Gastrocnemius medialis (tissue), 4 donors: ENCODE measurements at regions not wholly inside any gene's neighbourhood (a gene's known extent, or its start where the extent isn't known, plus 50 kb on each side); places are given as distances from the start of the nearest gene placed in this dataset.

ENCODE experiments used
- POLR2A ChIP-seq, 2 donors: fragments of 450-650 bp; IDR thresholded peaks; one replicate each; pipeline ENCODE4 v1.6.1; 2017; ENCODE audit warnings: antibody characterized with exemption in 2 of 2, mild to moderate bottlenecking in 2 of 2, moderate library complexity in 2 of 2
- TF ChIP-seq, protein P1 (sequence below), 5 experiments: fragments of 450-650 bp in 3 of 5; fragments of 200-600 bp in 2 of 5; sonication (generic) in 2 of 5; IDR thresholded peaks in 4 of 5; conservative IDR thresholded peaks in 1 of 5; 1 replicate in 4 of 5; 2 replicates in 1 of 5; pipeline ENCODE4 v1.5.1; 2016 to 2019; ENCODE audit warnings: antibody characterized with exemption in 5 of 5, mild to moderate bottlenecking in 3 of 5, moderate library complexity in 3 of 5

DNA sequence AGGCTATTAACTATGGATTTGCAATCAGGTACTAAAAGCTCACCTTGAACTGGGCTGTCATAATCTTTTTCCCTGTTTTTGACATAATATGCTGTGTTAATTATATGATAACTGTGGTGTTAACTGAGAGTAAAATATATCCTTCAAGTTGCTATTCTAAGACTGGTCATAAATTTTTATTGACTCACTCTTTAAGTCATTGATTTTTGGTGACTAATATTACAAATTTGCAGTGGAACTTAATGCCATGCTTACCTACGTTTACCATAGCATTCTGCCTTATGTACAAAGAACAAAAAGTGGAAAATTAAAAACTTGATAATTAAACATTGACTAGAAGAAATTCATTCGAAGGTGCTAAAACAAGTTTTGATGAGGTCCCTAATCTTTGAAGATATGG lies 872.4 kb downstream of the BRINP3 start:
- TF ChIP-seq, protein P1, sequence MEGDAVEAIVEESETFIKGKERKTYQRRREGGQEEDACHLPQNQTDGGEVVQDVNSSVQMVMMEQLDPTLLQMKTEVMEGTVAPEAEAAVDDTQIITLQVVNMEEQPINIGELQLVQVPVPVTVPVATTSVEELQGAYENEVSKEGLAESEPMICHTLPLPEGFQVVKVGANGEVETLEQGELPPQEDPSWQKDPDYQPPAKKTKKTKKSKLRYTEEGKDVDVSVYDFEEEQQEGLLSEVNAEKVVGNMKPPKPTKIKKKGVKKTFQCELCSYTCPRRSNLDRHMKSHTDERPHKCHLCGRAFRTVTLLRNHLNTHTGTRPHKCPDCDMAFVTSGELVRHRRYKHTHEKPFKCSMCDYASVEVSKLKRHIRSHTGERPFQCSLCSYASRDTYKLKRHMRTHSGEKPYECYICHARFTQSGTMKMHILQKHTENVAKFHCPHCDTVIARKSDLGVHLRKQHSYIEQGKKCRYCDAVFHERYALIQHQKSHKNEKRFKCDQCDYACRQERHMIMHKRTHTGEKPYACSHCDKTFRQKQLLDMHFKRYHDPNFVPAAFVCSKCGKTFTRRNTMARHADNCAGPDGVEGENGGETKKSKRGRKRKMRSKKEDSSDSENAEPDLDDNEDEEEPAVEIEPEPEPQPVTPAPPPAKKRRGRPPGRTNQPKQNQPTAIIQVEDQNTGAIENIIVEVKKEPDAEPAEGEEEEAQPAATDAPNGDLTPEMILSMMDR (IDR thresholded peaks at IDR 0.05 in 4 of 5, conservative IDR thresholded peaks at IDR 0.05 in 1 of 5): no peak
- TF ChIP-seq POLR2A (IDR thresholded peaks at IDR 0.05): no peak
